ENCODE measurements at regions not wholly inside any gene's neighbourhood (a gene's known extent, or its start where the extent isn't known, plus 50 kb on each side); places are given as distances from the start of the nearest gene placed in this dataset.

DNA sequence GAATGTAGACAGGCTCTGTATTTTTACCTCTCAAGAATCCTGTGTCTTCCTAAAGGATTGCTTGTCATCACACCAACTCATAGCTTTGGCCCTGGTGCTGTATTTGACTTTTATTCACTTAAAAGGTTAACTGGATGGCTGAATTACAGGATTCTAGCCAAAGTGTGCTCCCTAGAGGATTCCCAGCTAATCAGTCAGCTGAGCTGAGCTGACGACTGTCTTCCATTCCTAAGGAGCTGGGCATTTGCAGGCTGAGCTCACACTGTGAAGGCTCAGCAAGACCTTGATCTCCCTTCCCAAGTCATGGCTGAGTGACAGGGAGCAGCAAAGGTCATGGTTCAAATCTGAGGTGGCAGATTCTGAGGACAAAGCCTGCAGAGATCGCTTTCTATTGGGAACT, 59.0 kb upstream of the PALM2AKAP2 start (continued):
- TF ChIP-seq RAD21 (IDR thresholded peaks at IDR 0.05 in 1 of 2, conservative IDR thresholded peaks at IDR 0.05 in 1 of 2; ENCODE audit: low read depth in 2 of 2, low read length in 2 of 2): 0 out of 4 replicates have a peak, but pooled peaks of 1 of the 2 experiments have one; percentile 10
